ENCODE measurements at regions not wholly inside any gene's neighbourhood (a gene's known extent, or its start where the extent isn't known, plus 50 kb on each side); places are given as distances from the start of the nearest gene placed in this dataset.

DNA sequence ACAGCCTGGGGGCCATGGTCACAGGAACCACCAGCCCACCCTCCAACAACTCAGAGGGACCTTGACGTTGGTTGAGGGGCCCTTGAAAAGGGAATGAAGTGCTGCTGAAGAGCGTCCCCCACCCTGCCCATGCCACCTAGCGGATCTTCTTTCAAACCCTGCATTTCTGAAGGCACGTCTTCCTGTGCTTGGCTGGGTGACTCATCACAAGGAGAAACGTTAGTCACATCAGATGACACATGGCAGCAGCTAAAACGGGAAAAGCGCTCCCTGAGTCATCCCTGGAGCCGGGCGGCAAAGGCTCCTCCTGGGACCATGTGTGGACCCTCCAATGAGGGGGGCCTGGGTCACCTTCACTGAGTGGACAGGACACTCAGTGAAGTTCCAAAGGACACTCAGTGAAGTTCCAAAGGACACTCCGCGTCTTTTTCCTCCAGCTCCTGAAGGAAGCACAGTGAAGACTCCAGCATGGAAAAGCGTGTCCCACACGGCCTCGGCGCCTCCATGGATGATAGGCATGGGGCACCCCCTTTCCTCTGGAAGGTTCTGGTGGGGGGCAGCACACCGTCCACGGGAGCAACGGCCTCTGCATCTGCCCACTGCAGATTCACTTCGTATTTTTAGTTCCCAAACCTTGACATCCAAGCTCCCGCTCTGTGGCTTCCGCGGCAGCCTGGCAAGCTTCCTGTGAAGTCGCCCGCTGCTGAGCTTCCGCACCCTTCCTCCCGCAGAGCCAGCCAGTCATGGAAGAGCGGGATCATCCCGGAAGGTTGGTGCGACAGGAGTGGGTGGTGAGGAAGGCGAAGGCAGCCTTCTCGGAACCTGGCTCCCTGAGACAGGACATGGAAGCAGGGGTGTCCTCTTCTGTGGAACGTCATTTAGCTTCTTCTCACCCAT lies 383.4 kb downstream of the VRK1 start:
- peak; percentile 19 for DNase-seq (ENCODE audit: low spot score)
- H2AFZ ChIP-seq, result no peak overlapping the region
- H3K4me2 ChIP-seq, result no peak overlapping the region
- no peaks in the 10 kb centered on the region for H3K36me3 ChIP-seq (replicated peaks; ENCODE audit: insufficient read depth, low read depth)
- no peaks in the 10 kb centered on the region for H4K20me1 ChIP-seq (ENCODE audit: insufficient read depth, poor library complexity, severe bottlenecking)
- H3K9me3 ChIP-seq (ENCODE audit: low read depth), result no peaks in the 10 kb centered on the region
- TF ChIP-seq, protein P1, sequence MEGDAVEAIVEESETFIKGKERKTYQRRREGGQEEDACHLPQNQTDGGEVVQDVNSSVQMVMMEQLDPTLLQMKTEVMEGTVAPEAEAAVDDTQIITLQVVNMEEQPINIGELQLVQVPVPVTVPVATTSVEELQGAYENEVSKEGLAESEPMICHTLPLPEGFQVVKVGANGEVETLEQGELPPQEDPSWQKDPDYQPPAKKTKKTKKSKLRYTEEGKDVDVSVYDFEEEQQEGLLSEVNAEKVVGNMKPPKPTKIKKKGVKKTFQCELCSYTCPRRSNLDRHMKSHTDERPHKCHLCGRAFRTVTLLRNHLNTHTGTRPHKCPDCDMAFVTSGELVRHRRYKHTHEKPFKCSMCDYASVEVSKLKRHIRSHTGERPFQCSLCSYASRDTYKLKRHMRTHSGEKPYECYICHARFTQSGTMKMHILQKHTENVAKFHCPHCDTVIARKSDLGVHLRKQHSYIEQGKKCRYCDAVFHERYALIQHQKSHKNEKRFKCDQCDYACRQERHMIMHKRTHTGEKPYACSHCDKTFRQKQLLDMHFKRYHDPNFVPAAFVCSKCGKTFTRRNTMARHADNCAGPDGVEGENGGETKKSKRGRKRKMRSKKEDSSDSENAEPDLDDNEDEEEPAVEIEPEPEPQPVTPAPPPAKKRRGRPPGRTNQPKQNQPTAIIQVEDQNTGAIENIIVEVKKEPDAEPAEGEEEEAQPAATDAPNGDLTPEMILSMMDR (IDR thresholded peaks at IDR 0.05; ENCODE audit: poor library complexity), result no peak
- TF ChIP-seq EZH2 (IDR thresholded peaks at IDR 0.05; ENCODE audit: borderline replicate concordance), result no peak
- no peak for TF ChIP-seq EZH2phosphoT487 (IDR thresholded peaks at IDR 0.05; ENCODE audit: low read depth, severe bottlenecking, unreplicated experiment)
- no peaks in the 10 kb centered on the region for H3K4me1 ChIP-seq (ENCODE audit: insufficient read depth)
- 86% methylated on average over 32 of the region's 32 CpGs for WGBS (ENCODE audit: low lambda C conversion rate, missing lambda C conversion rate)
- H3K27ac ChIP-seq, result no peak overlapping the region
- peaks cover 2% of the 10 kb centered on the region for H3K27me3 ChIP-seq
- no peaks in the 10 kb centered on the region for H3K79me2 ChIP-seq
- no peak overlapping the region for H3K4me3 ChIP-seq
- H3K9me2 ChIP-seq (replicated peaks; ENCODE audit: insufficient read depth), result no peaks in the 10 kb centered on the region

DNA sequence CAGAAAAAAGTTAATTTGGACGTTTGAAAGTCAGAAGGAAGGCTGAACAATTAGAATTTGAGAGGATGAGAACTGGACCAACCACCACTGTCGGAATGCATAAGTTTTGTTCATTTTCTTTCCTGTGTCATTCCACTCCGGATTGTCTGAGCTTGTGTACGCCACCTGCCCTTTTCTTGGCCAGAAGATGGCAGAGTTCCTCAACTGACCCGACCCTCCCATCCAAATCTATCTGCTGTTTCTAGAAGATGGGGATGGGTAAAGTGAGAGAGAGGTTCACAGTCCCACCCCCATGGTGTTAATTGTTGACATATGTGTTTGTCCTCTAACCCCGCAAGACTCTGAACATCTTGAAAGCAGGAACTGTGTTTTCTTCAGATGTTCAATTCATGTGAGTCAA lies 388.0 kb downstream of the VRK1 start:
- H3K9me3 ChIP-seq (ENCODE audit: low read depth), result no peaks in the 10 kb centered on the region
- H4K20me1 ChIP-seq (ENCODE audit: insufficient read depth, poor library complexity, severe bottlenecking), result no peaks in the 10 kb centered on the region
- peaks cover 2% of the 10 kb centered on the region for H3K27me3 ChIP-seq
- no peaks in the 10 kb centered on the region for H3K36me3 ChIP-seq (replicated peaks; ENCODE audit: insufficient read depth, low read depth)
- H3K4me1 ChIP-seq (ENCODE audit: insufficient read depth), result no peaks in the 10 kb centered on the region
- H2AFZ ChIP-seq, result no peak overlapping the region
- H3K4me3 ChIP-seq, result no peak overlapping the region
- DNase-seq (ENCODE audit: low spot score), result peak; percentile 38
- 28% methylated on average over 6 of the region's 6 CpGs for WGBS (ENCODE audit: low lambda C conversion rate, missing lambda C conversion rate)
- TF ChIP-seq EZH2 (IDR thresholded peaks at IDR 0.05; ENCODE audit: borderline replicate concordance) (no peak), EZH2phosphoT487 (IDR thresholded peaks at IDR 0.05; ENCODE audit: low read depth, severe bottlenecking, unreplicated experiment) (no peak)
- TF ChIP-seq, protein P1 (IDR thresholded peaks at IDR 0.05; ENCODE audit: poor library complexity), result peak; percentile 57
- no peaks in the 10 kb centered on the region for H3K79me2 ChIP-seq
- H3K27ac ChIP-seq, result no peak overlapping the region
- H3K4me2 ChIP-seq, result no peak overlapping the region
- H3K9me2 ChIP-seq (replicated peaks; ENCODE audit: insufficient read depth), result no peaks in the 10 kb centered on the region

DNA sequence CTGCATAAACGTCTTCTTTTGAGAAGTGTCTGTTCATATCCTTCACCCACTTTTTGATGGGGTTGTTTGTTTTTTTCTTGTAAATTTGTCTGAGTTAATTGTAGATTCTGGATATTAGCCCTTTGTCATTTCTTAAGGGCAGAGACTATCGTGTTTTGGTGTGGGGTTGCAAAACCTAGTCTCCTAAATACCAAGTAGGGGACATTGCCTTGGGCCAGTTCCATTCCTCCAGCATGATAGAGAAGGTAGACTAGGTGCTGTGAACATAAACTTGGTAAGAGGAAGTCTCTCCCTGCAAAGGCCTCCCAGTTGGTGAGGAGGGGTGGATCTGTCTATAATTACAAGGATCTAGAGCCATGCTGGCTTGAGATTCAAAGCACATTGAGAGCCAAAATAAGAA lies 390.7 kb downstream of the VRK1 start:
- 80% methylated on average over 2 of the region's 2 CpGs for WGBS (ENCODE audit: low lambda C conversion rate, missing lambda C conversion rate)
- H3K4me1 ChIP-seq (ENCODE audit: insufficient read depth), result no peaks in the 10 kb centered on the region
- H3K9me2 ChIP-seq (replicated peaks; ENCODE audit: insufficient read depth), result no peaks in the 10 kb centered on the region
- no peak overlapping the region for H3K27ac ChIP-seq
- no peak for TF ChIP-seq EZH2 (IDR thresholded peaks at IDR 0.05; ENCODE audit: borderline replicate concordance)
- TF ChIP-seq, protein P1 (IDR thresholded peaks at IDR 0.05; ENCODE audit: poor library complexity), result no peak
- TF ChIP-seq EZH2phosphoT487 (IDR thresholded peaks at IDR 0.05; ENCODE audit: low read depth, severe bottlenecking, unreplicated experiment), result no peak
- DNase-seq (ENCODE audit: low spot score), result no peak
- H2AFZ ChIP-seq, result no peak overlapping the region
- no peaks in the 10 kb centered on the region for H3K36me3 ChIP-seq (replicated peaks; ENCODE audit: insufficient read depth, low read depth)
- H3K4me3 ChIP-seq, result no peak overlapping the region
- H3K4me2 ChIP-seq, result no peak overlapping the region
- H3K27me3 ChIP-seq, result peaks cover 2% of the 10 kb centered on the region
- H3K9me3 ChIP-seq (ENCODE audit: low read depth), result no peaks in the 10 kb centered on the region
- H3K79me2 ChIP-seq, result no peaks in the 10 kb centered on the region
- no peaks in the 10 kb centered on the region for H4K20me1 ChIP-seq (ENCODE audit: insufficient read depth, poor library complexity, severe bottlenecking)
